Chondrocyte (in vitro differentiated cells): ENCODE measurements at regions not wholly inside any gene's neighbourhood (a gene's known extent, or its start where the extent isn't known, plus 50 kb on each side); places are given as distances from the start of the nearest gene placed in this dataset.

ENCODE experiments used
- DNase-seq: peaks from one replicate; pipeline ENCODE4 v3.0.0; 2021; ENCODE audit warnings: mixed read lengths, low spot score
- H3K27ac Mint-ChIP-seq: one replicate; pipeline ENCODE4 v1.8.0; 2021; ENCODE audit warnings: mild to moderate bottlenecking, moderate library complexity, mixed read lengths; ENCODE audit not compliant: unreplicated experiment
- H3K27me3 Mint-ChIP-seq: 2 replicates; pipeline ENCODE4 v1.8.0; 2021; ENCODE audit warnings: low read depth, mixed read lengths
- H3K36me3 Mint-ChIP-seq: 2 replicates; pipeline ENCODE4 v1.8.0; 2021; ENCODE audit warnings: low read depth, mixed read lengths
- H3K4me1 Mint-ChIP-seq: 2 replicates; pipeline ENCODE4 v1.8.0; 2021; ENCODE audit warnings: low read depth, mild to moderate bottlenecking, mixed read lengths
- H3K4me3 Mint-ChIP-seq: one replicate; pipeline ENCODE4 v1.8.0; 2021; ENCODE audit warnings: mild to moderate bottlenecking, moderate library complexity, mixed read lengths; ENCODE audit not compliant: unreplicated experiment
- H3K9me3 Mint-ChIP-seq: 2 replicates; pipeline ENCODE4 v1.8.0; 2021; ENCODE audit warnings: low read depth, mixed read lengths
- CTCF ChIP-seq: fragments of 200-600 bp; sonication (generic); IDR thresholded peaks from 2 replicates; pipeline ENCODE4 v1.5.0; 2021; ENCODE audit warnings: antibody characterized with exemption, mild to moderate bottlenecking, moderate library complexity

- Mint-ChIP-seq H3K9me3 (peaks cover 3% of the 10 kb centered on the region), H3K27me3 (no peaks in the 10 kb centered on the region), H3K4me3 (no peak overlapping the region), H3K27ac (no peak overlapping the region), H3K4me1 (no peaks in the 10 kb centered on the region), H3K36me3 (no peaks in the 10 kb centered on the region)
- no peak for DNase-seq
- TF ChIP-seq CTCF, result no peak
These were observed 355.6 kb downstream of the ETV1 start for GRCh38 chr7:13633857-13634256.

GRCh38 chr7:13639396-13639795 is 350.1 kb downstream of the ETV1 start:
- Mint-ChIP-seq H3K36me3 (no peaks in the 10 kb centered on the region), H3K4me1 (no peaks in the 10 kb centered on the region), H3K27me3 (no peaks in the 10 kb centered on the region), H3K27ac (no peak overlapping the region), H3K4me3 (no peak overlapping the region), H3K9me3 (no peaks in the 10 kb centered on the region)
- no peak for DNase-seq
- no peak for TF ChIP-seq CTCF

GRCh38 chr7:13641714-13642113 is 347.8 kb downstream of the ETV1 start:
- H3K36me3 Mint-ChIP-seq, result no peaks in the 10 kb centered on the region
- no peaks in the 10 kb centered on the region for H3K27me3 Mint-ChIP-seq
- DNase-seq, result no peak
- no peak overlapping the region for H3K4me3 Mint-ChIP-seq
- TF ChIP-seq CTCF, result no peak
- no peak overlapping the region for H3K27ac Mint-ChIP-seq
- no peaks in the 10 kb centered on the region for H3K9me3 Mint-ChIP-seq
- no peaks in the 10 kb centered on the region for H3K4me1 Mint-ChIP-seq

GRCh38 chr7:13651167-13651566 is 338.3 kb downstream of the ETV1 start:
- Mint-ChIP-seq H3K4me1 (no peaks in the 10 kb centered on the region), H3K27me3 (no peaks in the 10 kb centered on the region), H3K36me3 (no peaks in the 10 kb centered on the region), H3K4me3 (no peak overlapping the region), H3K27ac (no peak overlapping the region), H3K9me3 (no peaks in the 10 kb centered on the region)
- DNase-seq, result no peak
- TF ChIP-seq CTCF, result no peak

GRCh38 chr7:13656330-13656729 is 333.1 kb downstream of the ETV1 start:
- H3K27ac Mint-ChIP-seq, result no peak overlapping the region
- DNase-seq, result no peak
- H3K36me3 Mint-ChIP-seq, result no peaks in the 10 kb centered on the region
- no peaks in the 10 kb centered on the region for H3K27me3 Mint-ChIP-seq
- peaks cover 25% of the 10 kb centered on the region for H3K9me3 Mint-ChIP-seq
- TF ChIP-seq CTCF, result no peak
- no peaks in the 10 kb centered on the region for H3K4me1 Mint-ChIP-seq
- no peak overlapping the region for H3K4me3 Mint-ChIP-seq
